Adipocyte (in vitro differentiated cells): ENCODE measurements at regions not wholly inside any gene's neighbourhood (a gene's known extent, or its start where the extent isn't known, plus 50 kb on each side); places are given as distances from the start of the nearest gene placed in this dataset.
"Not testable (repeated sequence)": the region's sequence is repeated elsewhere in the genome, so short reads cannot be mapped to it uniquely, and the experiment has no call there.

Source experiments
- DNase-seq: peaks from one replicate; pipeline ENCODE4 v3.0.0-alpha.2; 2015; ENCODE audit warnings: low read depth
- H3K27me3 ChIP-seq: replicated peaks from 2 replicates; pipeline ENCODE4 v1.7.0; 2013; ENCODE audit warnings: mild to moderate bottlenecking, low read length, moderate library complexity; ENCODE audit not compliant: control insufficient read depth, insufficient read depth
- H3K36me3 ChIP-seq: 2 replicates; pipeline ENCODE4 v1.7.0; 2013; ENCODE audit warnings: low read length, mild to moderate bottlenecking, moderate library complexity; ENCODE audit not compliant: control insufficient read depth, insufficient read depth, severe bottlenecking
- H3K4me1 ChIP-seq: 2 replicates; pipeline ENCODE4 v1.7.0; 2013; ENCODE audit warnings: mild to moderate bottlenecking, low read length, moderate library complexity; ENCODE audit not compliant: control insufficient read depth, insufficient read depth
- H3K4me3 ChIP-seq: 2 replicates; pipeline ENCODE4 v1.7.0; 2013; ENCODE audit warnings: mild to moderate bottlenecking, low read length, moderate library complexity
- H3K9ac ChIP-seq: 2 replicates; pipeline ENCODE4 v1.7.0; 2013; ENCODE audit warnings: mild to moderate bottlenecking, low read length, moderate library complexity
- H3K9me3 ChIP-seq: 2 replicates; pipeline ENCODE4 v1.7.0; 2013; ENCODE audit warnings: mild to moderate bottlenecking, low read length, moderate library complexity; ENCODE audit not compliant: control insufficient read depth

DNA sequence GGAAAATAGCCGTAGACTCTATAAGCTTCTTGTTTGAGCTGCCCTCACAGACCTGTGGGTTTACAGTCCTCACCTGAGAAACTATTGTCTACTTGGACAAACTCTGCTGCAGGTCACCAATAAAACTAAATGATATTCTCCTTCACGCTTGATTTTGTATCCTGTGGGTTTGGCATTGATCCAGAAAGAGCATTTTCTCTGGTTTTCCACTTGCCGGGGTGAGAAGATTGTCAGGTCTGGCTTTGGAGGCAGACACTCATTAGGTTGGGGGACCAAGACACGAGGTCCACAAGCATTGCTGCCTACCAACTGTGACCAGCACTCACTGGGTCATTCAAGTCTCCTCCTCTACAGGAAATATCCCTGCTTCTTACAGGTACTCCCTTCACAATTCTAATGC lies 68.5 kb downstream of the CDC14C start:
- no peak for DNase-seq
- Histone ChIP-seq H3K27me3 (no peaks in the 10 kb centered on the region), H3K4me3 (no peak overlapping the region), H3K36me3 (no peaks in the 10 kb centered on the region), H3K9me3 (no peaks in the 10 kb centered on the region), H3K4me1 (no peaks in the 10 kb centered on the region), H3K9ac (no peak overlapping the region)

DNA sequence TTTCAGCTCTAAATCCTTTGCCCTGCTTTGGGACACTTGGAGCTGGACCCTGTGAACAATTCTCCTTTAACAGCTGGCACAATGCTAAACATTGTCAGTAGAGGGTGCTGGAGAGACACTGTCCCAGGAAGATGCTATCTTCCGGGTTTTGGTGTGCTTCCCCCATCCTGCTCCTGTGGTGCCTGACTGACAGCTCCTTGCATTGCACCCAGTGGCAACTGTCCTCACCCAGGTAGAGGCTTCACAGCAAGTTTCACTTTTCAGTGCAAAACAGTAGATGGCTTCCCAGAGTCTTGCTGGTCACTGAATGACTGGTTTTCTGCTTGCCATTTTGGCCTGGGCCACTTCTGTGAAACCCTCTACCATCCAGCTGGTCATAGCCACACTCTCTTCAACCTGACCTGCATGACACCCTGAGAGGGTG lies 77.3 kb downstream of the CDC14C start:
- Histone ChIP-seq H3K27me3 (peaks cover 5% of the 10 kb centered on the region), H3K4me1 (no peaks in the 10 kb centered on the region), H3K9me3 (no peaks in the 10 kb centered on the region), H3K9ac (no peak overlapping the region), H3K4me3 (no peak overlapping the region), H3K36me3 (no peaks in the 10 kb centered on the region)
- no peak for DNase-seq

DNA sequence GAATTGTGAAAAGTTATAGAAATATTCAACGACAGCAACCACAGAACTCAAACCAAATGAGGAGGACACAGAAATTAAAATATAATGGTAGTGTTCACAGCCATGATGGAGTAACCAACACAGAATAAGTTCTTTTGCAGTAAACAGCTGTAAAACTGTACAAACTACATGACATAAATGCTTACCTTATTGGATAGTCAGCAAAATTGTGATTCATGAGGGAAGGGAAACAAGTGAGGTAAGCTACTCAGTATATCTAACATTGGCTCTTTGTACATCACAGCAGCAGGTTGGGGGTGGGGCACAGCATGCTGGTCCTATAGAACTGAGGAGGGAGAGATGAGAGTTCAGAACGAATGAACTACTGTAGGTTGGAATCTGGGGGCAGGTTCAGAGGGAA lies 86.4 kb downstream of the CDC14C start:
- DNase-seq: no peak
- Histone ChIP-seq H3K9me3 (no peaks in the 10 kb centered on the region), H3K36me3 (no peaks in the 10 kb centered on the region), H3K9ac (no peak overlapping the region), H3K4me1 (no peaks in the 10 kb centered on the region), H3K4me3 (no peak overlapping the region), H3K27me3 (no peaks in the 10 kb centered on the region)

DNA sequence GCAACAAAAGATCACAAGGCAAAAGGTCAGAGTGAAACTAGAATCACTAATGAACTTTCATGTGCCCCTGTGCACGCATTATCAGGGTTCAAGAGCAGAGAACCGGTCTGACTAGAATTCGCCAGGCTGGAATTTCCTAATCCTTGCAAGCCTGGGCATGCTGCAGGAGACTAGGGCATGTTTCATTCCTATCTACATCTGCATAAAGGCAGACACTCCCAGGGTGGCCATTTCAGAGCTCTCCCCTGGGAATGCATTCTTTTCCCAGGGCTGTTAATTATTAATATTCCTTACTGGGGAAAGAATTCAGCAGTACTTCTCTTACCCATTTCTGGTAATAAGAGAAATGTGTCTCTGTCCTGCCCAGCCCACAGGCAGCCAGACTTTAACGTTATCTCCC lies 90.5 kb downstream of the CDC14C start:
- DNase-seq: no peak

DNA sequence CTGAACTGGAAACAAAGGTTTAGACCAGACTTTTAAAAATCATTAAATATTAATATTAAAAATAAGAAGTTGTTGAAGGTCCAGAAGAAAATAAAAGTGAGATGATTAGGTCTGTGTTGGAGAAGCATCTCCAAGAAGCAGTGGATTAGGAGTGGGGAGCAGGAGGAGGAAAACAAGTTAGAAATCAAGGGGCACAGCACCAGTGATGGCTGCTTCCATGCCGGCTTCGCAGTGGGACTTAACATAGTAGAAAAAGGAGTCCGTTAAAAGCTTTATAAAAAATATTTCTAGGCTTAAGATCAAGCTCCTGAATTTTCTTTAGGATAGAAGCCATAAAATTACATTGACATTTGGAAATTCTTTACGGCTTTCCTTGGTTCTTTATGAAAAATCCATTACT lies 95.8 kb downstream of the CDC14C start:
- H3K4me1 ChIP-seq: no peaks in the 10 kb centered on the region
- no peak for DNase-seq
- no peaks in the 10 kb centered on the region for H3K36me3 ChIP-seq
- peaks cover 4% of the 10 kb centered on the region for H3K9me3 ChIP-seq
- no peaks in the 10 kb centered on the region for H3K27me3 ChIP-seq
- no peak overlapping the region for H3K9ac ChIP-seq
- no peak overlapping the region for H3K4me3 ChIP-seq

More for the DNA sequence above, 90.5 kb downstream of the CDC14C start:
- no peak overlapping the region for H3K9ac ChIP-seq
- H3K9me3 ChIP-seq: peaks cover 4% of the 10 kb centered on the region
- H3K4me1 ChIP-seq: no peaks in the 10 kb centered on the region
- H3K27me3 ChIP-seq: no peaks in the 10 kb centered on the region
- H3K4me3 ChIP-seq: no peak overlapping the region
- H3K36me3 ChIP-seq: no peaks in the 10 kb centered on the region

DNA sequence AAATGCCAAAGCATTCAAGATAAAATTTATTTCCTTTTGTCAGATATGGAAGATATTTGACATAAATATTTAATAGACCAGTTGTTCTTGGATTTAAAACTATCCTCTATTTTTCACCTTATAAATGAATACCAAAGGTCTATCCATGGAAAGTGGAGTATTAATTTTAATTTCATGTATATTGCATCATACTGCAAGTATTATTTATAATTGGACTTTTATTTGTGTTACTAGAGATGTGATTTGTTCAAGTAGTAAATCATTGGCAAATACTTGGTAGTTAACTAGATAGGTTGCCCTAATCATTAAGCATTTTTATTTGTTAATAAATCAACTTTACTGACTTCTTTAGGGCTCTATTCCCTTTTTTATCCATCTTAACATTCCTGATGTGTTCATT lies 98.1 kb downstream of the CDC14C start:
- Histone ChIP-seq H3K9me3 (no peaks in the 10 kb centered on the region), H3K9ac (no peak overlapping the region), H3K36me3 (no peaks in the 10 kb centered on the region), H3K4me1 (no peaks in the 10 kb centered on the region), H3K27me3 (no peaks in the 10 kb centered on the region), H3K4me3 (no peak overlapping the region)
- DNase-seq: no peak

DNA sequence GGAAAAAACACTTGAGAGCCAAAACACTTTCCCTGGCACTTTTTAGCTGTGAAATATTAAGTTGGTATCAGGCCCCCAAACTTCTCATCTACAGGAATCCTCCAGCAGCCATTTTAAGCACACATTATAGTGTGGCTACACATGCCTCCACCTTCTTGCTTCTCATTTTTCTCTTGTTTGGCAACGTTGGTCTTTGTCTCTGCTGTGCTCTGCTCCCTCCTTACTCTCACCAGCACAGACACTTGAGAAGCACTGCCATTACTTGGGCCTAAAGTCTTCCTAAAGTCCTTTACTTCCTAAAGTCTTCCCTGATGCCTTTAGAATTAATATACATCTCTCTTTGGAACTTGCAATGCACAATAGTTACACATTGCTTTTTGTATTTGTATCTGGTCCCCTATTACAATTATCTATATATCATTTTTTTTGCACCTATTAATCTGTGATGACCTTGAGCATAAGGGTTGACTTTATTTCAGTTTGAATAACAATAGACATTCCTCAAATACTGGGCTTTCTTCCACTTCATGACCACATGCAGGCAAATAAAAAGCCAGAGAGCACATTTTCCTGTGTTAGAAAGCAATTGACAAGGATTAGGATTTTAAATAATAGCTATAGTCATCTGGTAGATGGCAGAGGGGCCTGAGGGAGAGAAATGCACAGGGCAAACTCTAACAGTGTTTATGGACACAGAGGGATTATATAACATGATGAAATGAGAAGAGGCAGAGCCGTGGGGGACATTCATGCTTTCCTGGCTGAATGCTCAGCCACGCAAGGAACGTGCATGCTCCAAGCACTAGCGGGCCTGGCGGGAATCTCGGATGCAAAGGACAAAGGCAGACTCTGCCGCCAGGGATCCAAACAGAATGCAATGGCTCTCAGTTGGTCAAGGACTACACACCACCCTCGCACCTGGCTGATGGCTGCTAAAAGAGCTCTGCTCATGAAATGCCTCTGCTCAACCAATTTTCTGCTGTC lies 99.3 kb downstream of the CDC14C start:
- H3K9me3 ChIP-seq: no peaks in the 10 kb centered on the region
- H3K4me3 ChIP-seq: no peak overlapping the region
- H3K9ac ChIP-seq: no peak overlapping the region
- H3K27me3 ChIP-seq: no peaks in the 10 kb centered on the region
- H3K36me3 ChIP-seq: no peaks in the 10 kb centered on the region
- H3K4me1 ChIP-seq: no peaks in the 10 kb centered on the region
- DNase-seq: no peak

DNA sequence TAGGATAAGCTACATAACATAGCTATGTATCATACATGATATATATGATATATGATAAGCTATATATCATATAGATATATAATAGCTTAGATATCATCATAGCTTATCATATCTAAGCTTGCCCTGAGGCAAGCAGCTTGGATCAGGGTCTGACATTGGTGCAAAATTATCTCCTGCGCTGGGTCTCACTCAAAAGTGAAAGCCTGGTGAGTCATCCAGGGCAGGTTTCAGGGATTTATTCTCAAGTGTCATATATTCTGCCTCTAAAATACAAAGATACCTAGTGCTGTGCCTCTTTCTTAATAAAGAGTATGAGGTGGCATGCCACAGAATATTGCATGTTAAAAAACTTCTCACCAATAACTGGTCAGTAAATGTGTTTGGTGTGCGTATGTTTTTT lies 105.9 kb downstream of the CDC14C start:
- Histone ChIP-seq H3K27me3 (no peaks in the 10 kb centered on the region), H3K9me3 (no peaks in the 10 kb centered on the region), H3K4me3 (no peak overlapping the region), H3K9ac (no peak overlapping the region), H3K4me1 (no peaks in the 10 kb centered on the region), H3K36me3 (no peaks in the 10 kb centered on the region)
- no peak for DNase-seq

DNA sequence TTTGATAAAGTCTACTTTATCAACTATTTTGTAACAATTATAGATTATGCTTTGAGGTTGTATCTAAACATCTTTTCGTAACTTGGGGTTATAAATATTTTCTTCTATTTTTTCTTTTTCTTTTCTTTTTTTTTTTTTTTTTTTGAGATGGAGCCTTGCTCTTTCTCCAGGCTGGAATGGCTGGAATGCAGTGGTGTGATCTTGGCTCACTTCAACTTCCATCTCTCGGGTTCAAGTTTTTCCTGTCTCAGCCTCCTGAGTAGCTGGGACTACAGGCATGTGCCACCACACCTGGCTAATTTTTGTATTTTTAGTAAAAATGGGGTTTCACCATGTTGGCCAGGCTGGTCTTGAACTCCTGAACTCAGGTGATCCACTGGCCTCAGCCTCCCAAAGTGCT lies 108.8 kb downstream of the CDC14C start:
- not testable (repeated sequence) for H3K9ac ChIP-seq, H3K36me3 ChIP-seq, H3K4me1 ChIP-seq, H3K9me3 ChIP-seq, H3K4me3 ChIP-seq, DNase-seq, H3K27me3 ChIP-seq

DNA sequence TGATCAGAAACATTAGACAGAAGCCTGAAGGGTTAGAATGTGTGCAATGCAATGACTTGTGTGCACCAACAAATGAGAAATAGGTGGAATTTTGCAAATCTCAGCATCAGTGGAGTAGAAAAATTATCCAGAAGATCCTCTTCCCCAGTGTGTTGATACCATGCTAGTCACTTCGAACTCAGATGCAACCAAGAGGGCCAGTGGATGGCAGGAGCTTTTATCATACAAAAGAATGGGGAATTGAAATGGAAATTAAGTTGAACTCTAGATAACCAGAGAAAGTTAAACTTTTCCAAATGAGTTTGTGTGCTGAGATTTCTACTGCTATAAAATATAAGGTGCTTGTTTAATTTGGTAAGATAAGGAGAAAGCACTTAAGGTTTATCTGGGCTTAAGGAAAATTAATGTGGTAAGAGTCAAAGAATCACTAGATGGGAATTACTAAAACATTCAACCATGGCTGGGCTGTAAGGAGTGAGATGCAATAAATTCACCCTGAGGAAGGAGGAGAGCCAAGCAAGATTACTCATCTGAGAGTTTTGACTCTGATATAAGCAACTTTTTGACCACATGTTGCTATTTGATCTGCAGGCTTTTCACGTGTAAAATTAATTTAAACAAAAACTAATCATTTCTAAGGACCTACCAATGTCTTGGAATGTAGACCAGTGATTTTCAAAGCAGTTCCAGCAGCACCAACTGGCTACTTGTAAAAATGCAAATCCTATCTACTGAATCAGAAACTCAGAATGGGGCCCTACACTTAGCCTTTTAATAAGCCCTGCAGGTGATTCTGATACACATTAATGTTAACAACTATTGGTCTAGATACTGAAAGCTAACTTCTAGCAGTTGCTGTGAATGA lies 113.2 kb downstream of the CDC14C start:
- Histone ChIP-seq H3K4me3 (no peak overlapping the region), H3K9ac (no peak overlapping the region), H3K9me3 (no peaks in the 10 kb centered on the region), H3K36me3 (no peaks in the 10 kb centered on the region), H3K27me3 (no peaks in the 10 kb centered on the region), H3K4me1 (no peaks in the 10 kb centered on the region)
- DNase-seq: no peak

DNA sequence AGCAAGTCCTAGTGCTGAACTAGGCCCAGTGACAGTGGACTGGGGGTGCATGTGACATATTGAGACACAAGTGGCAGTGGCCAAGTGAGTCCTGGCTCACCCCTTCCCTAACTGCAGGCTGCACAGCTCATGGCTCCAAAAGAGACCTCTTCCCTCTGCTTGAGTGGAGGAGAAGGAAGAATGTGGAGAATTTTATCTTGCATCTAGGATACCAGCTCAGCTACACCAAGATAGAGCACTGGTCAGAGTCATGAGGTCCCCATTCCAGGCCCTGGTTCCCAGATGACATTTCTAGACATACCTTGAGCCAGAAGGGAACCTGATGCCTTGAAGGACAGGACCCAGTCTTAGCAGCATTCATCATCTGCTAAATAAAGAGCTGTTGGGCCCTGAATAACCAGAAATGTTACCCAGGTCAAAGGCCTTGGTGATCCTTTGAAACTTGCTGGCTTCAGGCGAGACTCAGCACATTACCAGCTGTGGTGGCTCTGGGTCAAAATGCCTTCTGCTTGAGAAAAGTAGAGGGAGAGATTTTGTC lies 114.5 kb downstream of the CDC14C start:
- no peak for DNase-seq
- Histone ChIP-seq H3K4me3 (no peak overlapping the region), H3K9me3 (no peaks in the 10 kb centered on the region)

More for the DNA sequence above, 114.5 kb downstream of the CDC14C start:
- Histone ChIP-seq H3K36me3 (no peaks in the 10 kb centered on the region), H3K9ac (no peak overlapping the region), H3K4me1 (no peaks in the 10 kb centered on the region), H3K27me3 (no peaks in the 10 kb centered on the region)
